Ramos (cell line): ENCODE measurements at regions not wholly inside any gene's neighbourhood (a gene's known extent, or its start where the extent isn't known, plus 50 kb on each side); places are given as distances from the start of the nearest gene placed in this dataset.
"Not testable (repeated sequence)": the region's sequence is repeated elsewhere in the genome, so short reads cannot be mapped to it uniquely, and the experiment has no call there.

ENCODE experiments used
- in situ Hi-C: fragments of 300-500 bp; cut with MboI; formaldehyde crosslinking; loops from one replicate; pipeline ENCODE4 v1.14.3; 2022; ENCODE audit warnings: low sequenced_read_pairs; ENCODE audit not compliant: unreplicated experiment

DNA sequence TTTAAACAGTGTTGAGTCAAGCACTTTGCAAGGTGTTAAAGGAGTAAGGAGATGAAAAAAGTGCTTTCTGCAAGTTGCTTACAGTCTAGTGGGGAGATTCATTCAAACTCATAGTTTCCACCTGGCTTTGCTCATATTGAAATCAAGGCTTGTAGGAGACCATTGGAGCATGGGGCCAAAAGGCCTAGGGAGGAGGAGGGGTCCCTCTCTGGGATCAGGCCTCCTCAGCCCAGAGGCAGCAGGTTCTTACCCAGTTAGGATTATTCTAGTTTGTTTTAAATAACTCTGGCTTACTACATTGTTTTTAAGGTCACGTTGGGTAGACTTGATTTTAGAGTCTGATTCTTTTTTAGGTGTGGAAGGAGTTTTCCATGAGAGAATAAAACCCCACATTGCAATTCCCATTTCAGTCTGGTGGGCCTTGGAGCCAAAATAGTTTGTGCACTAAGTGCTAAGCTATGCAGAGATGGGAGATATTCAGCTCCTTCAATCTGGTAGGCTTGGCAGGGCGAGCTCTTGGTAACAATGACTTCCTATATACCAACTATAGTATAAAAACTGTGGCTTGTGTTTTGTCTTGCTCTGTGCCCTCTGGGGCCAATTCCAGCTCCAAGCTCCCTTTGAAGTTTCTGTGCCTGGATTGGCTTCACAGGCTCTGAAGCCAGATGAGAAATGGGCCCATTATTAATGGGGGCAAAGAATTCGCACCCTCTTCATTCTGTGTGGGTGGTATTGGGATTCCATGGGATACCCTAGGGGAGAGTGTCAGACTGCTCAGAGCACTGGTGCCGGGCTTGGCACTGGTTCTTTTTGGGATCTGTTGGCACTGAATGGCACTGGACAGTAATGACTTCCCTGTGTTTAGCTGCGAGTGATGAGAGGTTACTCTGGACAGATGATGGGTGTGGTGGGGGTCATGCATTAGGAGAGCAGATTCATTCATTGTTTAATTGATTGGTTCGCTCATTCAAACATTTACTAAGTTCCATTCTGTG lies 301.1 kb downstream of the MYCN start:
- in situ Hi-C loops, result no loop called here

DNA sequence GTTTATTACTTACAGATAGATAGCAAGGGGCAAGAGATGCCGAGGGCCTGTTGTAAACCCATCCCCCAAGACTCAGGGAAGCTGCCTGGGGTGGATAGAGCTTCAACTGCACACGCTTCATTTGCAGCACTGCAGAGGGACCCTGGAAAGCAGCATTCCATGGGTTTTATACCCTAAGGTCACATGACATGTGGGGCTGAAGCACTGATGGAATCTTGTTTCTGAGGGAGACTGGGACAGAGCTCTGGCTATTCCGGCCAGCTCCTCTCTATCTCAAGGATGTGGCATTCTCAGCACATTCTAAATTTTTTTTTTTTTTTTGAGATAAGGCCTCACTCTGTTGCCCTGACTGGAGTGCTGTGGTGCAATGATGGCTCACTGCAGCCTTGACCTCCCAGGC lies 300.1 kb downstream of the MYCN start:
- in situ Hi-C loops, result no loop called here

DNA sequence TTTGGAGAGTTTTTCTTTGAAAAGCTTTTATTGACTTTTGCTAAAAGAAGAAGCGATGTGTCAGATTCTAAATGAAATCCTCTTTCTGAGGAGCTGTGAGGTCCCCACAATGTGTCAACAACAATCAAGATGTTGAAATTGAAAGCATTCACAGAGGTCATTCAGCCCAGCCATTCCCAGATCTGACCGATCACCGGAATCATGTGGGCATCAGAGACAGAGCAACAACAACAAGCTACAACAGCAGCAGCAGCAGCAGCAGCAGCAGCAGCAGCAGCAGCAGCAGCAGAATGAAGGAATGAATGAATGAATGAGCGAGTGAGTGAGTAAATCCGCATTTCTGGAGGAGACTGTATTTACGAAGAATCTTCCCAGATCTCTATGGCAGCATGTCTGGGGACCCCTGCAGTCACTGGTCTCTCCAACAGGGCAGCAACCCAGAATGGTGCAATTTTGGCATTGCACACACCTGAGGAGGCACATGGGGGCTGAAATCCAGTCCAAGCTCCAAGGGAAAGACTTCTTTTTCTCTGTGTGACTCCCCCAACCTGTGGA lies 299.0 kb downstream of the MYCN start:
- in situ Hi-C loops, result no loop called here

DNA sequence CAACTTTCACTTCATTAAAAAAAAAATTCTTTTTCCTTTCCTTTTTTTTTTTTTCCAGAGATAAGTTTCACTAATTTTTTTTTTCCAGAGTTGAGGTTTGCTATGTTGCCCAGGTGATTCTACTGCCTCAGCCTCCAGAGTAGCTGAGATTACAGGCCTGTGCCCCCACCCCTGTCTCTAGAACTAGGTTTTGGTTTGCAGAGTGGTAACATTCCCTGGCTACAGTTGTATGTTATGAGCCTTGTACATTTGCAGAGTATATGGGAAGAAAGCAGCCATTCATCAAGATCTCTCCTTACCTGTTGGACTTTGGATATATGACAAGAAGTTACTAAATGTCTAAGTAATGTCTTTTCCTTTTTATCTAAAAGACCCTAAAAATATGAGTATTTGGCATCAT lies 298.4 kb downstream of the MYCN start:
- in situ Hi-C loops, result no loop called here

DNA sequence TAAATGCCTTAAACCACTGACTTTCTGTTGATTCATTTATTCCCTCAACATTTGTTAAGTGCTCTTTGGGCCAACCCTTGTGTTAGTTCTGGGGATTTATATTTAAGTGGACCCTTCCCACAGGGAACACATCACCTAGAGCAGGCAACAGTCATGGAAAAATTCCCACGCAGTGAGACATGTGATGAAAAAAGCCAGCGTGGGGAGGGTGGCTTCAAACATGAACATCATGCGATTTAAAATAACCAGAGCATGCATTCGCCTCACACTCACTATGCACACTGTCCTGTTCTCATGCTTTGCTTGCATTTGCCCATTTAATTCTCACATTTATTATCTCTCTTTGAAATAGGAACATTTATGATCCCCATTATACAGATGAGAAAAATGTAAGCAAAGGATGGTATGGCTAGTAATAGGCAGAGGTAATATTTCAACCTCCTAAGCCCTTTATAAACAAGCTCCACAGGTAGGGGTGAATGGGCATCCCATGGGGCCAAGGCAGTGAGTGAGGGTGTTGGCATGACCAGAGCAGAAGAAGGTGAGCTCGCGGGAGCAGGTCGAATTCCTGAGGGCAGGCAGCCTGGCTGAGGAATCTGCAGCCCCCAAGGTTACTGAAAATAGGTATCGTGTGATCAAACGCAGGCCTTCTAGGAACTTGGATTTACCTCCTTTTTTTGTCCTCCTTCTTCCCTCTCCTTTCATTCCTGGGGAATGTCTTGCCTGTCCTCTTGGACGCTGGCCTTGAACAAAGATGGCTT lies 297.8 kb downstream of the MYCN start:
- in situ Hi-C loops, result no loop called here

DNA sequence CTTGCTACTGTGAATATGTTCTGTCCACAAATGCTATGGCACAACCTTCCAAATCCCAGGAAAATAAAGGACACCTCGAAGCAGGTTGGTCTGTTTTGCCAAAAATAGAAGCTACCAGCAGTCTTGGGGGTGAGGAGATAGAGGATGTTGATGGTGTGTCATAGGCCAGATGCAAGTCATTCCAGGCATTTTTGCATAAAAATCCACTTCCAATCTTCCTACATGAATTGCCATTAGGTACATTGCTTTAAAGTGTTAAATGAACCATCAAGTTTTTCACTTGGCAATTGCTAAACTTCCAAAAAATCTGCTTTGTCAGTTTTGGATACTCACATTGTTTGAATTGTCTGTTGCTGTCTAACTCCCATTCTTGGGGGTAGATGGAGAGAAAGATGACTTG lies 295.4 kb downstream of the MYCN start:
- in situ Hi-C loops, result no loop called here

DNA sequence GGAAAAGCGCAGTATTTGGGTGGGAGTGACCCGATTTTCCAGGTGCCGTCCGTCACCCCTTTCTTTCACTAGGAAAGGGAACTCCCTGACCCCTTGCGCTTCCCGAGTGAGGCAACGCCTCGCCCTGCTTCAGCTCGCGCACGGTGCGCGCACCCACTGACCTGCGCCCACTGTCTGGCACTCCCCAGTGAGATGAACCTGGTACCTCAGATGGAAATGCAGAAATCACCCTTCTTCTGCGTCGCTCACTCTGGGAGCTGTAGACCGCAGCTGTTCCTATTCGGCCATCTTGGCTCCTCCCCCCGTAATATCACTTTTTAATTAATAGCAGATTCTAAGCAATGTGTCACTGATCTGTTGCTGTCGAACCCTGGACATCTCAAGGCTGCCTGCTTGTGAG lies 294.9 kb downstream of the MYCN start:
- in situ Hi-C loops, result not testable (repeated sequence)

DNA sequence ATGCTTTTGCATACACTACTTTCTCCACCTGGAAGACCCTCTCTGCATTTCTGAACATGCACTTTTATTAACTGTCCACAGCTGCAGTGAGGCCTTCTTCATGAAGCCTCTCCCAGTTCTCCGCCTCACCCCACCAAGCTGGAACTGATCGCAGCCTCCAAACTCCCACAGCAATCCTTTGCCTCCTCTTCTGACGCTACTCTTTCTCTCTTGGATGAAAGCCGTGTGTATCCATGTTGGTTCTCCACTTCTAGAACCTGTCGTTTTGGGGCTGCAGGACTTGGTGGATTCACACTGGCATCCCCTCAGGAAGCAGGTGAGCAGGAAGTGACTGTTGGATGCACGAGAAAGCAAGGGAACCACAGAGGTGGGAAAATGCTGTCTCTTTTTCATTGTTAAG lies 288.6 kb downstream of the MYCN start:
- in situ Hi-C loops, result no loop called here

DNA sequence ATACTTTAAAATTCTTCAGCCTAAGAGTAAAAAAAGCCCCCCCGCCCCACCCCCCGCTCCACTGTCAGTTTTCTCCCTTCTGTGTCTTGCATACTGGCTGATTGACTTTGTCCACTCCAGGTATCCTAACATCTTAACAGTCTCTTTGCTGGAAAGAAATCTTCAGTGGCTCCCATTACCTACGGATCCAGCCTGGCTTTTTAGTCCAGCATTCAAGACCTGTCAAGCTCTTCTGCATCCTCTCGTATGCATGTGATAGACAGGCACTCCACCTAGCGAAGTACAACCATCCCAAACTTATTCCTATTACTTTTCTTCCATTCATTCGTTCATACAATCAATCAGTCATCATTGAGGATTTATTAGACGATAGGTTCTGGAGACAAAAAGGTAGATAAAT lies 288.1 kb downstream of the MYCN start:
- in situ Hi-C loops, result no loop called here

DNA sequence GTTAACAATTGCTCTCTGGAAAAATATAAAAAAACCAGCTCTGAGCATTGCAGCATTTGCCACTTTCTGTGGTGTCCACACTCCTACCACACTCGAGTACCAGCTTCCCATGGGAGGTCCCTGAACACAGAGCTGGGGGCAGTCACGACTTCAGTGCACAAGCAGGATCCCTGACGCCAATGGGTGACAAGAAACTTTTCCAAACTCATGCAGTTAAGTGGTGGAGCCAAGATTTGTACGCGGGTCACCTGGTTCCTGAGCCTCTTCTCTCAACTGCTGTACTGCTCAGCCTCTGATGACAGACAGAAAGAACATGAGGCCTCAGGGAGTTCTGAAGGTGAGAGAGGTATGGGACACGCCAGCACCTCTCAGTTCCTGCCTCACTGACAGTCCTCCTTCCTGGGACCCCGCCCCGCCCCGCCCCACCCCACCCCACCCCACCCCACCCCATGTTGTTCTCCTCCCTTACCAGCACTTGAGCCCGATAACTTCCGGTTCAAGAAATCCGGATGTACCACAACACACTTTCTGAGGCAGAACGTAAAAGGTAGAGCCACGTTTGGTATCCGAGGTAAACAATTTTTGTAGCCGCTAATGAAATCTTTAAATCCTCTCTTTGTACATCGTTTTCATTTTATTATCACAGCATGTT lies 287.6 kb downstream of the MYCN start:
- in situ Hi-C loops, result no loop called here

DNA sequence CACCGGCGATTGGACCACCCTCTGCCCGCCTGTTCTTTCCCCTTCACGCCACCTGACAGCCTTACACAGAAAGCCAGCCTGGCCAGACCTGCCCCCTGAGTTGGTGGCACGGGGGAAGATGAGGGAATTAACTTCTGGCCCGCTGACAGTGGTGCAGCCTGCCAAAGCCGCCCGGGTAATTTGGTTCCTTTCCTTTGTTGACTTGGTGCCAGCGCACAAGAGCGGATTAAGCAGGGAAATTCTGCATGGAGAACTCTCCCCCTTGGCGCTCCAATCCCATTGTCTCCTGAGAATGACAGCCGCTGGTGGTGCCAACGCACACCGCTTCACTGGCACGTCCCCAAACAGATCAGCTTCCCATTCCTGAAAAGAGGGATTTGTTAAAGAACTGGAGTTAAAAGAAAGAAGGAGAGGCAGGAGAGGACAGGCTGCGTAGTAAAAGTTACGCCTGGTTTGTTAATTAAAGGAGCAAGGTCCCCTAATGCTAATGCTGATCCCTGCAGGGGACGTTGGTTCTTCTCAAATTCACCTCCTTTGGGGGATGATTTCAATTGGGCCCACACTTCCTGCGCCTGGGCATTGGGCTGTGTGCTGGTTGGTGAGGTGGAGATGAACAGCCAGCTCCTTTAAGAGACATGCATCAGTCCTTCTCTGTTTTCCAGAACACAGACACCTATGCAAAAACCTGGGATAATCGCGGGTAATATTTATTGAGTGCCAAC lies 286.8 kb downstream of the MYCN start:
- in situ Hi-C loops, result no loop called here

DNA sequence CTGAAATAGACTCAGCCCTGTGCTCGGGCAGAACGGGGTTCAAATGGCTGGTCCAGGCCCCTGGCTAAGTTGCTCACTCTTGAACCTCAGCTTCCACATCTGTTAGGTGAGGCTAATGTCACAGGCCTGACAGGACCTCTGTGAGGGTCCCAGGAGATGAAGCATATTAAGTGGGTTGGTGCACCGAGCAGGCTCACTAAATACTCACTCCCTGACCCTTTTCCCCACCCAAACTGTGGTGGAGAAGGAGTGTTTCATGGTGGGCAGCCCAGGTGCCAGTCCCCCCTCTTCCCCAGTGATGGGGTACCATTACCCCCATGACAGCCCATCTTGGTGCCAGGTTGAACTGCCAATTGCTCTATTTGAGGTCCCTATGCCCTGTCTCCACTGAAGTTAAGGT lies 286.0 kb downstream of the MYCN start:
- in situ Hi-C loops, result no loop called here

DNA sequence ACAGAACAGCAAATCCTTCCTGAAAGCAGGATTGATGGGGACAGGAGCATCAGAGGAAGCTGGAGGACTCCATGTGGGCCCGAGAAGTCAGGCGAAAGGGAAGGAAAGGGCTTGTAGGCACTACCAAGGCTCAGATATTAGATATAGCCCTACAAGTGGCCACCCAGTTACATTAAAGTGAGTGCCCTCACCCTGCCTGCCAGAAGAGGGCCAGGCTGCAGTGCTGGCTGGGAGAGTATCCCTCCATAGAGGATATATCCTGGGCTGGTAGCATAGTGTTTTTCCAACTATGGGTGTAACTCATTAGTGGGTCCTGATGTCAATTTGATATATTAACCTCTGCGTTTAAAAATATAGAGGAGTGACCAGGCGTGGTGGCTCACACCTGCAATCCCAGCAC lies 285.2 kb downstream of the MYCN start:
- in situ Hi-C loops, result no loop called here

DNA sequence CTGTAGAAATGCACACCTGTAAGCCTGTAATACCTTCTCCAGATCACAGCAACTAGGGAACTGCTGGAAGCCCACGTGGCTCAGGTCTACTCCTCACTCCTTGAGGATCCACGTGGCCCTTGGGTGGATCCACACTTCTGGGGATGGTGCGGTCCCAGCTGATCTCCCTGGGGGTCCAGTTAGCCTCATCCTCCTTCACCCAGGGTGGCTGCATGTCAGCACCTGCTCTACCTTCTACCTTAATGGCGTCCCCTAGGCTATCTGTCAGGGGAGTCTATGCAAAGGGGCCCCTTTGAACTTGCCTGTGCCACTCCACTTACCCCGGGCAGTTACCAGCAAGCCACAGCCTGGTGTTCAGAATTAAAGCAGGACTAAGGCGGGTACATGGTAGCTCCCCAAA lies 284.7 kb downstream of the MYCN start:
- in situ Hi-C loops, result no loop called here

DNA sequence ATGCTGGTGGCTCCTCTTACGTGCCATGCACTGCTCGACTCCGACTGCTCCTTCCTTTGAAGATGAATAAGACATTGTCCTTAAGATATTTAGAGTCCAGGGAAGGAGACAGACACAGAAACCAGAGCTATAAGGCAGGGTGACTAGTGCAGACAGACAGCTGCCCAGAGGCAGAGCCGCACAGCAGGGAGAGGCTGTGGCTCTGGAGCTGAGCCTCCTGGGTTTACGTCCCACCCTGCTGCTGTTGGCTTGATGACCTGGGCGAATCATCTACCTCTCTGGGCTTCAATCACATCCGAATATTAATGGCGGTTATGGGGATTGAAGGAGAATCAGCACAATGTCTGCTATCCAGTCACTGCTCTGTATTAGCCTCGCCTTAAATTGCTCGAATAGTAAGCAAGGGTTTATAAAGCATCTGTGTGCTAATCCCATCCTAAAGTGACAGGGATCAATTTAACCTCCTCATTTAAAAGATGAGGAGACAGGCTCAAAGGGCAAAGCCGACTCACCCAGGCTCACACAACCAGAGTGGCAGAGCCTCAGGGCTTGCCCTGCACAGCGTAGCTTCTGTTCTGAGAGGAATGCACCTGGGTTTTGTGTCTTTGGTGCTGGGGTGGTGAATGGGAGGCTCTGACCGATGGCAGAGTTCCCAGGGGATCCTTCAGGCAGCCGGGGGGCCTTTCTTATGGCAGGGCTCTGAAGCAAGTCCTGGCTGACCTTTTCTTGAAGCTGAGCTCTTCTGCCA lies 284.1 kb downstream of the MYCN start:
- in situ Hi-C loops, result no loop called here

DNA sequence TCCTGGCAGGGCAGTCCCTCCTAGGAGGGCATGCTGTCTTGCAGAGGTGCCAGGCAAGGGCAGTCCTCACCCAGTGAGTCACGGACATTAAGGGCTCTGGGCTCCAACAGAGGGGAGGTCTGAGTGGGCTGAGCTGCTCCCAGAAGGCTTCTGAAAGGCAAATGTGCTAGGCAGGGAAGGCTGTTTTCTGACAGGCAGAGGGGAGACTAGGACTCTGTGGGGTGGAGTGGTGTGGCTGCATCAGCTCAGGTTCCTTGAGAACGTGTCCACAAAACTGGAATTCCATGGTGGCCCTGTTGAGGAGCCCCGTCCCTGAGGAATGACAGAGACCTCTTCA lies 283.5 kb downstream of the MYCN start:
- in situ Hi-C loops, result no loop called here

DNA sequence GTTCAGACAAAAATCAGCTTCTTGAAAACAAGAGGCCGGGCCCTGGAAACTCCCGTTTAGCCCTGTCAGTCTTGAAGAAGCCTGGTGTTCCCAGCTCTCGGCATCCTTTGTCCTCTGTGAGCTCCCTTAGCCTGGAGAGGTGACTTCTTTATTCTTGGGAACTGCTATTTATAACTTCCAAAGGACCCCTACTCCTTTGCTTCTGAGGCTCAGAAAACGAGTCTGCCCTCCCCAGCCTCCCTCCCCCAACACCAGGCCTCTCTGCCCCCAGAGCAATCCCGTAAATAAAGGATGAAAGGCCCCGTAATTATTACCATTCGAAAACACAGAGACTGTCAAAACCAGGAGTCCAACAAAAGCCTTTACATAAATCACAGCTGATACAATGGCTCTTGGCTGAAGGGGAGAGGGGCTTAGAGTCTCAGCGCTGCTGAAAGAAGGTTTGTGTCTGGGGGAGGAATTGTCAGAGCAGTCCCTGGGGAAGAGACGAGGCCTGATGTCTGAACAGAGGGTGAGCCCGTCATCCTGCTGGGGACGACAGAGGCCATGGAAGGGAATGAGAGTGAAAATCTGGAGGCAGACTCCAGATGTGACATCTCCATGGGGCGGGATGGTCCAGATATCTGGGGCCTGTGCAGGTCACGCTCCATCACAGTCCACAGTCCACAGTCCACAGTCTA lies 283.0 kb downstream of the MYCN start:
- in situ Hi-C loops, result no loop called here

DNA sequence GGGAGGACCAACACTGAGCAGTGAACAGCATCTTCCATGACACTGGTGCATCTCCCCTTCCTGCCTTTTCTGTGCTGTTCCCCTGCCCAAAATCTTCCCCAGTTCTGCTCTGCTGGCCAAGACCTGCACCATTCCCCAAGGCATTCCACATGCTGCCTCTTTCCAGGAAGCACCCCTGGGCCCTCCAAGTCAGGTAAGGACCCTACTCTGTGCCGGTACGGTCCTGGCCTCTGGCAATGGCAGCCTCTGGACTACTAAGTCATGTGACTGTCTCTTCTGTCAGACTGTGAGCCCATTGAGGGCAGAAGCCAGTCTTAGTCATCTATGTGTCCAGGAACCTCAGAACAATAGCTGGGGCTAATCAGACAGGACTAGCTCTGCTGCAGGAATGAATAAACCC lies 282.0 kb downstream of the MYCN start:
- in situ Hi-C loops, result no loop called here

DNA sequence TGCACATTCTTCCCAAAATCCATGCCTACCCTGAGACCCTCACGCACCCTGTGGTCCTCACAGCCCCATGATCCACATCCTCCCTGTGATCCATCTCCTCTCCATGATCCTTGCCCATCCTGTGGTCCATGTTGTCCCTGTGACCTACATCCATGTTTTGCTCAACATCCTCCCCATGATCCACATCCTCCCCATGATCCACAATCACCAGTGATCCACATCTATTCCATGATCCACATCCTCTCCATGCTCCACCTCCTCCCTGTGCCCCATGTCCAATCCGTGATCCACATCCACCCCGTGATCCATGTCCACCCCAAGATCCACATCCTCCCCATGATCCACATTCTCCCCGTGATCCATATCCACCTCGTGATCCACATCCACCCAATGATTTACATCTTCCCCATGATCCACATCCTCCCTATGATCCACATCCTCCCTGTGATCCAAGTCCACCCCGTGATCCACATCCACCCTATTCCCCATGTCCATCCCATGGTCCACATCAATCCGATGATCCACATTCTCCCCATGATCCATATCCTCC lies 281.2 kb downstream of the MYCN start:
- in situ Hi-C loops, result no loop called here
